Esophagus squamous epithelium (tissue), 4 donors: ENCODE measurements at regions not wholly inside any gene's neighbourhood (a gene's known extent, or its start where the extent isn't known, plus 50 kb on each side); places are given as distances from the start of the nearest gene placed in this dataset.

Source experiments
- POLR2A ChIP-seq, 4 donors: fragments of 450-650 bp; IDR thresholded peaks; one replicate each; pipeline ENCODE4 v1.6.1; 2017; ENCODE audit warnings: antibody characterized with exemption in 4 of 4, mild to moderate bottlenecking in 4 of 4, moderate library complexity in 3 of 4
- TF ChIP-seq, protein P1 (sequence below), 6 experiments: fragments of 450-650 bp in 4 of 6; fragments of 200-600 bp in 2 of 6; sonication (generic) in 2 of 6; IDR thresholded peaks; one replicate each; pipeline ENCODE4 v1.5.1; 2016 to 2019; ENCODE audit warnings: antibody characterized with exemption in 6 of 6, mild to moderate bottlenecking in 4 of 6, moderate library complexity in 4 of 6

DNA sequence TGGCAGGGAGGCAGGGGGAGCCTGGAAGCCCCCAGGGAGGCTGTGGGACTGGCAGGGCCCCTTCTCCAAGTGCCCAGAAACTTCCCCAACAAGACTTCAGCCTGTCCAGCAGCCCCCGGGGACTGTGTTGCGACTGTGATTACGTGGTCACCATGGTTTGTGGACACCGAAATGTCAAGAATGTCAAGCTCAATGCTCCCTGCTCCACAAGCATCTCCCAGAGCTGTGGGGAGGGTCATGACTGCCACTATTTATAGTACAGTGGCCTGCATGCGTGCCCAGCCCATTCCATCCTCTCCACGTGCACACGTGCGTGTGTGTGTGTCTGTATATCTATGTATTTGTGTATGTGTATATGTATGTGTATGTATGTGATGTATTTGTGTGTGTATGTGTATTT, 93.8 kb upstream of the MBOAT2 start:
- TF ChIP-seq, protein P1, sequence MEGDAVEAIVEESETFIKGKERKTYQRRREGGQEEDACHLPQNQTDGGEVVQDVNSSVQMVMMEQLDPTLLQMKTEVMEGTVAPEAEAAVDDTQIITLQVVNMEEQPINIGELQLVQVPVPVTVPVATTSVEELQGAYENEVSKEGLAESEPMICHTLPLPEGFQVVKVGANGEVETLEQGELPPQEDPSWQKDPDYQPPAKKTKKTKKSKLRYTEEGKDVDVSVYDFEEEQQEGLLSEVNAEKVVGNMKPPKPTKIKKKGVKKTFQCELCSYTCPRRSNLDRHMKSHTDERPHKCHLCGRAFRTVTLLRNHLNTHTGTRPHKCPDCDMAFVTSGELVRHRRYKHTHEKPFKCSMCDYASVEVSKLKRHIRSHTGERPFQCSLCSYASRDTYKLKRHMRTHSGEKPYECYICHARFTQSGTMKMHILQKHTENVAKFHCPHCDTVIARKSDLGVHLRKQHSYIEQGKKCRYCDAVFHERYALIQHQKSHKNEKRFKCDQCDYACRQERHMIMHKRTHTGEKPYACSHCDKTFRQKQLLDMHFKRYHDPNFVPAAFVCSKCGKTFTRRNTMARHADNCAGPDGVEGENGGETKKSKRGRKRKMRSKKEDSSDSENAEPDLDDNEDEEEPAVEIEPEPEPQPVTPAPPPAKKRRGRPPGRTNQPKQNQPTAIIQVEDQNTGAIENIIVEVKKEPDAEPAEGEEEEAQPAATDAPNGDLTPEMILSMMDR (IDR thresholded peaks at IDR 0.05): no peak
- no peak for TF ChIP-seq POLR2A (IDR thresholded peaks at IDR 0.05)
